Sigmoid colon (tissue), 6 donors: ENCODE measurements at regions not wholly inside any gene's neighbourhood (a gene's known extent, or its start where the extent isn't known, plus 50 kb on each side); places are given as distances from the start of the nearest gene placed in this dataset.
A peak's percentile ranks its signal among the peaks of the same experiment; 100 is the strongest.

Experiments used
- DNase-seq: peaks from one replicate; pipeline ENCODE4 v3.0.0-alpha.2; 2019
- H3K27ac ChIP-seq, 4 donors: fragments of 200-600 bp; sonication (generic); one replicate each; pipeline ENCODE4 v1.5.1; 2016 to 2019; ENCODE audit warnings: mild to moderate bottlenecking in 1 of 4
- H3K27me3 ChIP-seq, 3 donors: fragments of 200-600 bp; sonication (generic); one replicate each; pipeline ENCODE4 v1.5.1; 2019; ENCODE audit warnings: mild to moderate bottlenecking in 1 of 3
- H3K36me3 ChIP-seq, 4 donors: fragments of 200-600 bp; sonication (generic); one replicate each; pipeline ENCODE4 v1.5.1; 2016 to 2019
- H3K4me1 ChIP-seq, 4 donors: fragments of 200-600 bp; sonication (generic); one replicate each; pipeline ENCODE4 v1.5.1; 2017 to 2019
- H3K4me3 ChIP-seq, 4 donors: fragments of 200-600 bp; sonication (generic); one replicate each; pipeline ENCODE4 v1.5.1; 2017 to 2019; ENCODE audit warnings: mild to moderate bottlenecking in 2 of 4, moderate library complexity in 1 of 4
- H3K9me3 ChIP-seq, 4 donors: fragments of 200-600 bp in 3 of 4; sonication (generic) in 3 of 4; one replicate each; pipeline versions ENCODE4 v1.5.1 to v1.6.1; 2013 to 2019
- CTCF ChIP-seq, 4 experiments: fragments of 450-650 bp in 3 of 4; fragments of 200-600 bp in 1 of 4; IDR thresholded peaks; one replicate each; pipeline ENCODE4 v1.5.1; 2016 to 2019; ENCODE audit warnings: antibody characterized with exemption in 4 of 4, mild to moderate bottlenecking in 3 of 4, moderate library complexity in 2 of 4
- EP300 ChIP-seq, 4 donors: sonication (generic); formaldehyde crosslinking; IDR thresholded peaks; one replicate each; pipeline ENCODE4 v1.6.1; 2017; ENCODE audit warnings: antibody characterized with exemption in 4 of 4
- POLR2A ChIP-seq, 2 donors: fragments of 450-650 bp; IDR thresholded peaks; one replicate each; pipeline ENCODE4 v1.6.1; 2016; ENCODE audit warnings: antibody characterized with exemption in 2 of 2, mild to moderate bottlenecking in 2 of 2, moderate library complexity in 2 of 2
- POLR2AphosphoS5 ChIP-seq, 4 donors: sonication (generic); formaldehyde crosslinking; IDR thresholded peaks; one replicate each; pipeline ENCODE4 v1.6.1; 2017; ENCODE audit warnings: antibody characterized with exemption in 4 of 4
- WGBS, 2 donors: extraction: QIAGEN DNeasy Blood & Tissue Kit; methylation state at CpG; one replicate each; pipeline ENCODE4 v1.1.7; 2013; 5-methylcytosine and 5-hydroxymethylcytosine counted together
- intact Hi-C: fragments of 100-400 bp; cut with DNase I; formaldehyde crosslinking; loops from one replicate; pipeline ENCODE4 v1.15.1; 2023
- donor health status: healthy with polysubstance abuse.
- donor health status: healthy.

- 38 to 75% methylated on average over 2 of the region's 2 CpGs for WGBS, 2 donors
- no peak for TF ChIP-seq POLR2A (IDR thresholded peaks at IDR 0.05)
- TF ChIP-seq EP300 (IDR thresholded peaks at IDR 0.05), result no peak
- TF ChIP-seq POLR2AphosphoS5 (IDR thresholded peaks at IDR 0.05), result no peak
- no peak for TF ChIP-seq CTCF (IDR thresholded peaks at IDR 0.05)
These were observed 139.6 kb upstream of the ADAMTS9 start for GRCh38 chr3:64827431-64827830.

GRCh38 chr3:64827019-64827418 is 139.2 kb upstream of the ADAMTS9 start:
- Histone ChIP-seq H3K4me3 (no peak overlapping the region), H3K9me3 (no peaks in the 10 kb centered on the region), H3K27me3 (no peaks in the 10 kb centered on the region), H3K4me1 (peaks cover 0 to 20% (median 18%) of the 10 kb centered on the region in 4 donors), H3K36me3 (no peaks in the 10 kb centered on the region), H3K27ac (no peak overlapping the region)
- intact Hi-C loops, result no loop called here
- DNase-seq, result no peak
- TF ChIP-seq POLR2AphosphoS5 (IDR thresholded peaks at IDR 0.05), result no peak

More at GRCh38 chr3:64827431-64827830, 139.6 kb upstream of the ADAMTS9 start:
- Histone ChIP-seq H3K36me3 (no peaks in the 10 kb centered on the region), H3K4me1 (peaks cover 0 to 20% (median 16%) of the 10 kb centered on the region in 4 donors), H3K9me3 (no peaks in the 10 kb centered on the region), H3K4me3 (no peak overlapping the region), H3K27ac (no peak overlapping the region), H3K27me3 (no peaks in the 10 kb centered on the region)
- DNase-seq, result no peak
- intact Hi-C loops, result no loop called here

- TF ChIP-seq POLR2A (IDR thresholded peaks at IDR 0.05), result no peak
- TF ChIP-seq CTCF (IDR thresholded peaks at IDR 0.05), result no peak
- TF ChIP-seq EP300 (IDR thresholded peaks at IDR 0.05), result no peak
- no peak for TF ChIP-seq POLR2AphosphoS5 (IDR thresholded peaks at IDR 0.05)
- Histone ChIP-seq H3K36me3 (no peaks in the 10 kb centered on the region), H3K4me3 (no peak overlapping the region), H3K27ac (no peak overlapping the region), H3K9me3 (no peaks in the 10 kb centered on the region), H3K4me1 (peaks cover 0 to 21% (median 18%) of the 10 kb centered on the region in 4 donors), H3K27me3 (no peaks in the 10 kb centered on the region)
- intact Hi-C loops, result no loop called here
- no peak for DNase-seq
- 51 to 73% methylated on average over 2 of the region's 2 CpGs for WGBS, 2 donors
These were observed 137.8 kb upstream of the ADAMTS9 start for GRCh38 chr3:64825404-64826120.

- DNase-seq, result no peak
- H3K36me3 ChIP-seq, result no peaks in the 10 kb centered on the region
- TF ChIP-seq POLR2AphosphoS5 (IDR thresholded peaks at IDR 0.05) (no peak), EP300 (IDR thresholded peaks at IDR 0.05) (no peak), CTCF (IDR thresholded peaks at IDR 0.05) (no peak), POLR2A (IDR thresholded peaks at IDR 0.05) (no peak)
- peaks cover 0 to 21% (median 18%) of the 10 kb centered on the region in 4 donors for H3K4me1 ChIP-seq
- 80 to 82% methylated on average over 4 of the region's 4 CpGs for WGBS, 2 donors
- no peaks in the 10 kb centered on the region for H3K9me3 ChIP-seq
- H3K27ac ChIP-seq, result peak overlapping the region in 2 of 4 donors; percentile 0 to 42
- intact Hi-C loops, result no loop called here
- no peak overlapping the region for H3K4me3 ChIP-seq
- no peaks in the 10 kb centered on the region for H3K27me3 ChIP-seq
These were observed 136.7 kb upstream of the ADAMTS9 start for GRCh38 chr3:64824394-64824909.

GRCh38 chr3:64818196-64818595 is 130.4 kb upstream of the ADAMTS9 start:
- Histone ChIP-seq H3K4me3 (no peak overlapping the region), H3K27ac (no peak overlapping the region), H3K9me3 (no peaks in the 10 kb centered on the region), H3K27me3 (no peaks in the 10 kb centered on the region), H3K36me3 (no peaks in the 10 kb centered on the region), H3K4me1 (peaks cover 0 to 39% (median 31%) of the 10 kb centered on the region in 4 donors)
- WGBS, 2 donors, result 94 to 97% methylated on average over 1 of the region's 1 CpG
- no peak for DNase-seq
- intact Hi-C loops, result no loop called here
- no peak for TF ChIP-seq CTCF (IDR thresholded peaks at IDR 0.05)
- TF ChIP-seq POLR2A (IDR thresholded peaks at IDR 0.05), result no peak
- TF ChIP-seq EP300 (IDR thresholded peaks at IDR 0.05), result no peak
- TF ChIP-seq POLR2AphosphoS5 (IDR thresholded peaks at IDR 0.05), result no peak
